GM23248 (cell line): ENCODE measurements at regions not wholly inside any gene's neighbourhood (a gene's known extent, or its start where the extent isn't known, plus 50 kb on each side); places are given as distances from the start of the nearest gene placed in this dataset.

Experiments
- EZH2 ChIP-seq: fragments of 200-600 bp; sonication (generic); IDR thresholded peaks from 2 replicates; pipeline ENCODE4 v1.6.1; 2018; ENCODE audit warnings: antibody characterized with exemption, mild to moderate bottlenecking; ENCODE audit not compliant: insufficient read depth, poor library complexity, severe bottlenecking
- EZH2phosphoT487 ChIP-seq: fragments of 200-600 bp; sonication (generic); IDR thresholded peaks from 2 replicates; pipeline ENCODE4 v1.6.1; 2018; ENCODE audit warnings: antibody characterized with exemption, moderate library complexity, mild to moderate bottlenecking, low read depth; ENCODE audit not compliant: insufficient read depth

GRCh38 chr10:2300231-2300630 is 562.9 kb upstream of the ADARB2 start:
- TF ChIP-seq EZH2phosphoT487: no peak
- TF ChIP-seq EZH2: no peak
